Pancreas (tissue), 10 donors: ENCODE measurements at regions not wholly inside any gene's neighbourhood (a gene's known extent, or its start where the extent isn't known, plus 50 kb on each side); places are given as distances from the start of the nearest gene placed in this dataset.

Experiments used
- ATAC-seq, 4 donors: fragments of 200-7000 bp; cut with Tn5 transposase; one replicate each; pipeline versions ENCODE4 v1.8.0 to v1.9.1; 2020; ENCODE audit warnings: mild to moderate bottlenecking in 4 of 4, moderate library complexity in 4 of 4
- DNase-seq, 6 donors: peaks; one replicate each; pipeline ENCODE4 v3.0.0-alpha.2; 2020
- FAIRE-seq: peaks from 2 replicates; lab custom pipeline; 2012; peaks lifted over from hg19 to GRCh38; lab: Jason Lieb, UNC
- H3K27ac ChIP-seq, 4 donors: fragments of 200-600 bp; sonication (generic); 1 replicate in 3 of 4; 2 replicates in 1 of 4; pipeline versions ENCODE4 v1.5.0 to v1.8.0; 2020
- H3K27me3 ChIP-seq, 4 donors: fragments of 200-600 bp; one replicate each; pipeline ENCODE4 v1.8.0; 2021
- H3K36me3 ChIP-seq, 3 donors: fragments of 200-600 bp; sonication (generic) in 1 of 3; one replicate each; pipeline versions ENCODE4 v1.5.0 to v1.8.0; 2020 to 2021
- H3K4me1 ChIP-seq, 3 donors: fragments of 200-600 bp; one replicate each; pipeline ENCODE4 v1.8.0; 2021
- H3K4me3 ChIP-seq, 4 donors: fragments of 200-600 bp; sonication (generic) in 2 of 4; one replicate each; pipeline versions ENCODE4 v1.5.0 to v1.8.0; 2020 to 2021
- H3K9me3 ChIP-seq, 4 donors: fragments of 200-600 bp; one replicate each; pipeline ENCODE4 v1.8.0; 2021
- CTCF ChIP-seq, 4 donors: fragments of 200-600 bp; sonication (generic) in 3 of 4; IDR thresholded peaks; one replicate each; pipeline versions ENCODE4 v1.5.0 to v1.8.0; 2021; ENCODE audit warnings: antibody characterized with exemption in 4 of 4
- WGBS, 2 donors: extraction: QIAGEN DNeasy Blood & Tissue Kit; methylation state at CpG; one replicate each; pipeline ENCODE4 v1.1.7; 2013; 5-methylcytosine and 5-hydroxymethylcytosine counted together
- intact Hi-C, 3 donors: fragments of 100-400 bp; cut with DNase I; formaldehyde crosslinking; loops; one replicate each; pipeline versions ENCODE4 v1.11.1 to v1.14.2; 2022
- donor health status: healthy with polysubstance abuse.
- donor health status: DM: no; HTN: no; CAD: no; lungs with moderate emphysema.
- donor health status: DM: no; HTN: no; CAD: no.
- donor health status: control.
- donor health status: control.
- donor health status: Bipolar disorder and iron deficiency.
- donor health status: DM: yes; HTN: yes; CAD: no.
- donor health status: DM: no; HTN: no; CAD: no.
- donor health status: DM: no; HTN: no; CAD: no.
- donor health status: DM: yes; HTN: yes; CAD: no.

GRCh38 chrX:107526141-107526540 is 76.7 kb downstream of the FRMPD3 start:
- no peaks in the 10 kb centered on the region for H3K9me3 ChIP-seq
- WGBS, 2 donors, result 83 to 88% methylated on average over 3 of the region's 3 CpGs
- intact Hi-C loops, result no loop called here
- DNase-seq (no peak), ATAC-seq (no peak), FAIRE-seq (no peak)
- H3K4me3 ChIP-seq, result no peak overlapping the region
- no peak for TF ChIP-seq CTCF (IDR thresholded peaks at IDR 0.05)
- peaks cover 0 to 10% (median 0%) of the 10 kb centered on the region in 4 donors for H3K27me3 ChIP-seq
- H3K36me3 ChIP-seq, result no peaks in the 10 kb centered on the region
- H3K4me1 ChIP-seq, result no peaks in the 10 kb centered on the region
- no peak overlapping the region for H3K27ac ChIP-seq

GRCh38 chrX:107530141-107530540 is 80.7 kb downstream of the FRMPD3 start:
- Histone ChIP-seq H3K4me3 (no peak overlapping the region), H3K9me3 (no peaks in the 10 kb centered on the region), H3K4me1 (no peaks in the 10 kb centered on the region), H3K27ac (no peak overlapping the region), H3K27me3 (peaks cover 0 to 9% (median 0%) of the 10 kb centered on the region in 4 donors), H3K36me3 (no peaks in the 10 kb centered on the region)
- DNase-seq (no peak), FAIRE-seq (no peak), ATAC-seq (no peak)
- 62 to 64% methylated on average over 4 of the region's 4 CpGs for WGBS, 2 donors
- no peak for TF ChIP-seq CTCF (IDR thresholded peaks at IDR 0.05)
- intact Hi-C loops, result no loop called here

GRCh38 chrX:107537815-107538214 is 88.4 kb downstream of the FRMPD3 start:
- peak in 2 of 6 donors; percentile 17 to 18 for DNase-seq
- peaks cover 0 to 9% (median 2%) of the 10 kb centered on the region in 4 donors for H3K27me3 ChIP-seq
- H3K36me3 ChIP-seq, result no peaks in the 10 kb centered on the region
- no peaks in the 10 kb centered on the region for H3K9me3 ChIP-seq
- TF ChIP-seq CTCF (IDR thresholded peaks at IDR 0.05), result peak in 1 of 4 donors; percentile 29
- intact Hi-C loops, result no loop called here
- H3K27ac ChIP-seq, result no peak overlapping the region
- no peak for FAIRE-seq
- ATAC-seq, result peak in 3 of 4 donors; percentile 41 to 74 (median 62)
- no peak overlapping the region for H3K4me3 ChIP-seq
- H3K4me1 ChIP-seq, result no peaks in the 10 kb centered on the region
- whole genome bisulfite sequencing, 2 donors, result 18 to 25% methylated on average over 6 of the region's 6 CpGs

- ATAC-seq (no peak), DNase-seq (no peak), FAIRE-seq (no peak)
- no peaks in the 10 kb centered on the region for H3K9me3 ChIP-seq
- 78 to 98% methylated on average over 1 of the region's 1 CpG for WGBS, 2 donors
- H3K36me3 ChIP-seq, result no peaks in the 10 kb centered on the region
- H3K27ac ChIP-seq, result no peak overlapping the region
- H3K4me1 ChIP-seq, result no peaks in the 10 kb centered on the region
- H3K27me3 ChIP-seq, result peaks cover 0 to 3% (median 0%) of the 10 kb centered on the region in 4 donors
- no peak overlapping the region for H3K4me3 ChIP-seq
- intact Hi-C loops, result no loop called here
- TF ChIP-seq CTCF (IDR thresholded peaks at IDR 0.05), result no peak
Measured at GRCh38 chrX:107541244-107541643, 87.1 kb upstream of the PRPS1 start.

- no peak for TF ChIP-seq CTCF (IDR thresholded peaks at IDR 0.05)
- Histone ChIP-seq H3K4me3 (no peak overlapping the region), H3K36me3 (no peaks in the 10 kb centered on the region), H3K9me3 (no peaks in the 10 kb centered on the region), H3K27me3 (no peaks in the 10 kb centered on the region), H3K27ac (no peak overlapping the region), H3K4me1 (no peaks in the 10 kb centered on the region)
- intact Hi-C loops, result no loop called here
- FAIRE-seq, result no peak
- DNase-seq, result no peak
- no peak for ATAC-seq
Measured at GRCh38 chrX:107542040-107542439, 86.3 kb upstream of the PRPS1 start.
